HepG2 (cell line): ENCODE measurements at regions not wholly inside any gene's neighbourhood (a gene's known extent, or its start where the extent isn't known, plus 50 kb on each side); places are given as distances from the start of the nearest gene placed in this dataset.

Experiments used
- ATF6 ChIP-seq: sonication (generic); formaldehyde crosslinking; conservative IDR thresholded peaks from 2 replicates; pipeline ENCODE4 v1.4.0; 2020; ENCODE audit warnings: missing genetic modification reagents
- BRCA1 ChIP-seq: sonication (generic); formaldehyde crosslinking; IDR thresholded peaks from 2 replicates; pipeline ENCODE4 v1.4.0; 2020; ENCODE audit warnings: missing genetic modification reagents
- ETV6 ChIP-seq: sonication (generic); formaldehyde crosslinking; conservative IDR thresholded peaks from 2 replicates; pipeline ENCODE4 v1.4.0; 2020; ENCODE audit warnings: missing genetic modification reagents

- TF ChIP-seq ETV6 (CRISPR knock-in tag), result no peak
- no peak for TF ChIP-seq BRCA1
- TF ChIP-seq ATF6 (CRISPR knock-in tag), result no peak
Measured at GRCh38 chr5:39906146-39906545, 481.4 kb upstream of the DAB2 start.
